ENCODE measurements at regions not wholly inside any gene's neighbourhood (a gene's known extent, or its start where the extent isn't known, plus 50 kb on each side); places are given as distances from the start of the nearest gene placed in this dataset.

DNA sequence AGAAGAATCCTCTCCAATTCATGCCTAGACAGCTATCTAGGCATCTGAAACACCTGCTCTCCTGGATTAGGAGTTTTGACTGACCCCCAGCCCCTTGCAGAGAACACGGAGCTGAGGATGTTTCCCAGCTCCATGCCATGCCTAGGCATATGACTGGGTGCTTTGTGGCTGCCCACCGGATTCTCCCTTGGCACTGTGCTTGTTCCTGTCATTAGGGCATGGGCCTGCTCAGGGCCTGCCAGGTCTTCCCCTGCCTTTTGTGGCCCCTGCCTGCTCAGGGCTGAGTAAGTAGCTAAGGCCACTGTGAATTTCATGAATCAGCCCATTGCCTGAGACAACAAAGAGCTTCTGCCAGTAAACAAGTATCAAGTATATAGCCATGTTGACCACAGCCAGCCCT lies 867.4 kb downstream of the TECRL start:
- TF ChIP-seq, protein P1, sequence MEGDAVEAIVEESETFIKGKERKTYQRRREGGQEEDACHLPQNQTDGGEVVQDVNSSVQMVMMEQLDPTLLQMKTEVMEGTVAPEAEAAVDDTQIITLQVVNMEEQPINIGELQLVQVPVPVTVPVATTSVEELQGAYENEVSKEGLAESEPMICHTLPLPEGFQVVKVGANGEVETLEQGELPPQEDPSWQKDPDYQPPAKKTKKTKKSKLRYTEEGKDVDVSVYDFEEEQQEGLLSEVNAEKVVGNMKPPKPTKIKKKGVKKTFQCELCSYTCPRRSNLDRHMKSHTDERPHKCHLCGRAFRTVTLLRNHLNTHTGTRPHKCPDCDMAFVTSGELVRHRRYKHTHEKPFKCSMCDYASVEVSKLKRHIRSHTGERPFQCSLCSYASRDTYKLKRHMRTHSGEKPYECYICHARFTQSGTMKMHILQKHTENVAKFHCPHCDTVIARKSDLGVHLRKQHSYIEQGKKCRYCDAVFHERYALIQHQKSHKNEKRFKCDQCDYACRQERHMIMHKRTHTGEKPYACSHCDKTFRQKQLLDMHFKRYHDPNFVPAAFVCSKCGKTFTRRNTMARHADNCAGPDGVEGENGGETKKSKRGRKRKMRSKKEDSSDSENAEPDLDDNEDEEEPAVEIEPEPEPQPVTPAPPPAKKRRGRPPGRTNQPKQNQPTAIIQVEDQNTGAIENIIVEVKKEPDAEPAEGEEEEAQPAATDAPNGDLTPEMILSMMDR (IDR thresholded peaks at IDR 0.05), result no peak
- TF ChIP-seq POLR2A (IDR thresholded peaks at IDR 0.05), result no peak

Data from esophagus squamous epithelium (tissue), 4 donors.